H1 (cell line): ENCODE measurements at regions not wholly inside any gene's neighbourhood (a gene's known extent, or its start where the extent isn't known, plus 50 kb on each side); places are given as distances from the start of the nearest gene placed in this dataset.

Experiments
- EZH2 ChIP-seq: fragments of 200-600 bp; sonication (generic); IDR thresholded peaks from 2 replicates; pipeline ENCODE4 v1.7.1; 2012; ENCODE audit warnings: low read depth, mild to moderate bottlenecking, moderate library complexity, low read length, inconsistent platforms; ENCODE audit not compliant: severe bottlenecking
- GABPA ChIP-seq: IDR thresholded peaks from 2 replicates; pipeline ENCODE4 v1.6.1; 2011; ENCODE audit warnings: mild to moderate bottlenecking, low read length, moderate library complexity, borderline replicate concordance; ENCODE audit not compliant: insufficient read depth
- POLR2A ChIP-seq, 2 experiments: IDR thresholded peaks; 1 replicate in 1 of 2; 2 replicates in 1 of 2; pipeline ENCODE4 v1.6.1; 2011; ENCODE audit warnings: low read depth in 2 of 2, low read length in 2 of 2, mild to moderate bottlenecking in 2 of 2; ENCODE audit errors: control extremely low read depth in 1 of 2
- SRF ChIP-seq: IDR thresholded peaks from 2 replicates; pipeline ENCODE4 v1.6.1; 2011; ENCODE audit warnings: mild to moderate bottlenecking, low read depth, low read length, moderate library complexity
- TF ChIP-seq, protein P1 (sequence below), 3 experiments: IDR thresholded peaks; 1 replicate in 2 of 3; 2 replicates in 1 of 3; pipeline versions ENCODE4 v1.5.1 to v1.6.1; 2011; ENCODE audit warnings: low read length in 3 of 3, mild to moderate bottlenecking in 3 of 3, inconsistent platforms in 2 of 3, low read depth in 1 of 3, moderate library complexity in 1 of 3; ENCODE audit not compliant: insufficient read depth in 1 of 3; ENCODE audit errors: control extremely low read depth in 1 of 3

- TF ChIP-seq SRF: no peak
- no peak for TF ChIP-seq EZH2
- TF ChIP-seq POLR2A (IDR thresholded peaks at IDR 0.05; ENCODE audit: control extremely low read depth in 1 of 2, low read depth in 2 of 2, low read length in 2 of 2): no peak
- TF ChIP-seq, protein P1, sequence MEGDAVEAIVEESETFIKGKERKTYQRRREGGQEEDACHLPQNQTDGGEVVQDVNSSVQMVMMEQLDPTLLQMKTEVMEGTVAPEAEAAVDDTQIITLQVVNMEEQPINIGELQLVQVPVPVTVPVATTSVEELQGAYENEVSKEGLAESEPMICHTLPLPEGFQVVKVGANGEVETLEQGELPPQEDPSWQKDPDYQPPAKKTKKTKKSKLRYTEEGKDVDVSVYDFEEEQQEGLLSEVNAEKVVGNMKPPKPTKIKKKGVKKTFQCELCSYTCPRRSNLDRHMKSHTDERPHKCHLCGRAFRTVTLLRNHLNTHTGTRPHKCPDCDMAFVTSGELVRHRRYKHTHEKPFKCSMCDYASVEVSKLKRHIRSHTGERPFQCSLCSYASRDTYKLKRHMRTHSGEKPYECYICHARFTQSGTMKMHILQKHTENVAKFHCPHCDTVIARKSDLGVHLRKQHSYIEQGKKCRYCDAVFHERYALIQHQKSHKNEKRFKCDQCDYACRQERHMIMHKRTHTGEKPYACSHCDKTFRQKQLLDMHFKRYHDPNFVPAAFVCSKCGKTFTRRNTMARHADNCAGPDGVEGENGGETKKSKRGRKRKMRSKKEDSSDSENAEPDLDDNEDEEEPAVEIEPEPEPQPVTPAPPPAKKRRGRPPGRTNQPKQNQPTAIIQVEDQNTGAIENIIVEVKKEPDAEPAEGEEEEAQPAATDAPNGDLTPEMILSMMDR (IDR thresholded peaks at IDR 0.05; ENCODE audit: control extremely low read depth in 1 of 3, insufficient read depth in 1 of 3, low read depth in 1 of 3, low read length in 3 of 3): no peak
- TF ChIP-seq GABPA: no peak
Measured at GRCh38 chr2:42846932-42847595, 54.7 kb upstream of the HAAO start.
